Vagina (tissue), 2 donors: ENCODE measurements at regions not wholly inside any gene's neighbourhood (a gene's known extent, or its start where the extent isn't known, plus 50 kb on each side); places are given as distances from the start of the nearest gene placed in this dataset.

Experiments
- DNase-seq, 2 donors: peaks; one replicate each; pipeline ENCODE4 v3.0.0-alpha.2; 2017; ENCODE audit errors: extremely low spot score in 2 of 2
- H3K27ac ChIP-seq: fragments of 200-600 bp; sonication (generic); one replicate; pipeline ENCODE4 v1.5.1; 2019
- H3K27me3 ChIP-seq: fragments of 200-600 bp; sonication (generic); one replicate; pipeline ENCODE4 v1.5.1; 2019
- H3K36me3 ChIP-seq, 2 donors: fragments of 200-600 bp; sonication (generic); one replicate each; pipeline ENCODE4 v1.5.1; 2017 to 2019
- H3K4me1 ChIP-seq: fragments of 200-600 bp; sonication (generic); one replicate; pipeline ENCODE4 v1.5.1; 2019
- H3K4me3 ChIP-seq, 2 donors: fragments of 200-600 bp; sonication (generic); 1 replicate in 1 of 2; 2 replicates in 1 of 2; pipeline ENCODE4 v1.5.1; 2016 to 2019
- H3K9me3 ChIP-seq: fragments of 200-600 bp; sonication (generic); one replicate; pipeline ENCODE4 v1.5.1; 2019
- POLR2A ChIP-seq, 2 donors: fragments of 450-650 bp; IDR thresholded peaks; one replicate each; pipeline ENCODE4 v1.6.1; 2017; ENCODE audit warnings: antibody characterized with exemption in 2 of 2, mild to moderate bottlenecking in 2 of 2, moderate library complexity in 2 of 2
- POLR2AphosphoS5 ChIP-seq, 2 donors: sonication (generic); formaldehyde crosslinking; IDR thresholded peaks; one replicate each; pipeline ENCODE4 v1.9.0; 2017; ENCODE audit warnings: antibody characterized with exemption in 2 of 2, mild to moderate bottlenecking in 2 of 2, low read depth in 1 of 2; ENCODE audit not compliant: insufficient read depth in 1 of 2
- intact Hi-C: fragments of 100-400 bp; cut with DNase I; formaldehyde crosslinking; loops from one replicate; pipeline ENCODE4 v1.15.1; 2023
- TF ChIP-seq, protein P1 (sequence below), 3 experiments: fragments of 450-650 bp in 2 of 3; fragments of 200-600 bp in 1 of 3; sonication (generic) in 1 of 3; IDR thresholded peaks; one replicate each; pipeline ENCODE4 v1.5.1; 2017 to 2019; ENCODE audit warnings: antibody characterized with exemption in 3 of 3, mild to moderate bottlenecking in 2 of 3, moderate library complexity in 2 of 3

- no peaks in the 10 kb centered on the region for H3K9me3 ChIP-seq
- H3K4me3 ChIP-seq: no peak overlapping the region
- intact Hi-C loops: loop anchor here (5.0 kb wide), 2 partner anchors 155 to 390 kb away; no protein-coding TSS in a partner anchor
- DNase-seq: no peak
- peaks cover 27% of the 10 kb centered on the region for H3K4me1 ChIP-seq
- H3K27me3 ChIP-seq: no peaks in the 10 kb centered on the region
- no peak for TF ChIP-seq POLR2A (IDR thresholded peaks at IDR 0.05)
- peak; percentile 19 to 66 for TF ChIP-seq POLR2AphosphoS5 (IDR thresholded peaks at IDR 0.05; ENCODE audit: insufficient read depth in 1 of 2, low read depth in 1 of 2)
- TF ChIP-seq, protein P1, sequence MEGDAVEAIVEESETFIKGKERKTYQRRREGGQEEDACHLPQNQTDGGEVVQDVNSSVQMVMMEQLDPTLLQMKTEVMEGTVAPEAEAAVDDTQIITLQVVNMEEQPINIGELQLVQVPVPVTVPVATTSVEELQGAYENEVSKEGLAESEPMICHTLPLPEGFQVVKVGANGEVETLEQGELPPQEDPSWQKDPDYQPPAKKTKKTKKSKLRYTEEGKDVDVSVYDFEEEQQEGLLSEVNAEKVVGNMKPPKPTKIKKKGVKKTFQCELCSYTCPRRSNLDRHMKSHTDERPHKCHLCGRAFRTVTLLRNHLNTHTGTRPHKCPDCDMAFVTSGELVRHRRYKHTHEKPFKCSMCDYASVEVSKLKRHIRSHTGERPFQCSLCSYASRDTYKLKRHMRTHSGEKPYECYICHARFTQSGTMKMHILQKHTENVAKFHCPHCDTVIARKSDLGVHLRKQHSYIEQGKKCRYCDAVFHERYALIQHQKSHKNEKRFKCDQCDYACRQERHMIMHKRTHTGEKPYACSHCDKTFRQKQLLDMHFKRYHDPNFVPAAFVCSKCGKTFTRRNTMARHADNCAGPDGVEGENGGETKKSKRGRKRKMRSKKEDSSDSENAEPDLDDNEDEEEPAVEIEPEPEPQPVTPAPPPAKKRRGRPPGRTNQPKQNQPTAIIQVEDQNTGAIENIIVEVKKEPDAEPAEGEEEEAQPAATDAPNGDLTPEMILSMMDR (IDR thresholded peaks at IDR 0.05): peak in 2 of 3 experiments; percentile 6 to 61
- H3K27ac ChIP-seq: peak overlapping the region; percentile 78
- H3K36me3 ChIP-seq: no peaks in the 10 kb centered on the region
Measured at GRCh38 chr9:91036826-91037510, 235.3 kb downstream of the SYK start.

DNA sequence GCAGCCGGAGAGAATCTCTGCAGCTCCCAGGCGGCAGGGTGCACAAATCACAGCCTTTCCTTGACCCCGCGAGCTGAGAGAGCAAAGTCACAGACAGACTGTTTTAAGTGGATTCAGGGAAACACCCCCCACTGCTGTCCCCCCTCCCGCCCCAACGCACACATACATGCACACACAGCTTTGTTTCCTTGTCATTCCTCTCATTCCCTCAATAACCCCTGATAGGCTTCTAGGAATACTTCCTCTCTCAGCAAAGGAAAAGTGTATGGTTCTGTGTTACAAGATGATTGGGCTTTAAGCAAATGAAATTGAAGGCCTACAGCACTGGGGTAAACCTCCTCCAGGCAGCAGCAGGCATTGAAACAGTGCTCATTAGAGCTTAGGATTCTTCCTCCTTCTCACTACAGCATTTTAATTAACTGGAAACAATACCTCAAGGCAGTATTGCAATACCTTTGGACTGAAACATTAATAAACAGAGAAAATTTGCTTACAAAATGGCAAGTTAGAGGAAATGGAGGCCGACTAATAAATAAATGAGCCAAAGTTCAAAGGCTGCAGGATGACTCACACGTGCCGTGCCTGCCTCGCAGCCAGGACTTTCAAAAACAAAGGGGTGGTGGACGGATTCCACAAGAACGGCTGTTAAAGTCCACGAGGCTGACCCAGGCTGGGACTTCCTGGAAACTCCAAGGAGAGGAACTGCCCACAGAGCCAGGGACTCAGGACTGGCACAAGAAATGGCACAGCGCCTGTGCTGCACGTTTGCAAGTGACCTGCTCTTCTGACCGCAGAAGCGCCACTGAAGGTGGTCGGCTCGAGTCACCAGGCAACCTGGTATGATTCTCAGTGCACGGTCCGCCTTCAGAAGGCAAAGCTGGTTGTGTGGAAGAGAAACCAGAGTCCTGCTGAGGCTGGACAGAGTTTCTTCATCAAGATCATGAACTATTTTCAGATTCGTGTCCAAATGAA, 236.2 kb downstream of the SYK start:
- Histone ChIP-seq H3K27me3 (no peaks in the 10 kb centered on the region), H3K4me3 (no peak overlapping the region), H3K36me3 (no peaks in the 10 kb centered on the region), H3K27ac (peak overlapping the region; percentile 78), H3K9me3 (no peaks in the 10 kb centered on the region), H3K4me1 (peaks cover 31% of the 10 kb centered on the region)
- TF ChIP-seq POLR2AphosphoS5 (IDR thresholded peaks at IDR 0.05; ENCODE audit: insufficient read depth in 1 of 2, low read depth in 1 of 2): peak; percentile 81 to 83
- TF ChIP-seq, protein P1 (IDR thresholded peaks at IDR 0.05): no peak
- DNase-seq: peak in 1 of 2 donors; percentile 96
- intact Hi-C loops: loop anchor here (5.0 kb wide), 2 partner anchors 155 to 390 kb away; no protein-coding TSS in a partner anchor

GRCh38 chr9:91038483-91039124, 237.0 kb downstream of the SYK start:
- TF ChIP-seq, protein P1 (IDR thresholded peaks at IDR 0.05): no peak
- no peak for TF ChIP-seq POLR2AphosphoS5 (IDR thresholded peaks at IDR 0.05; ENCODE audit: insufficient read depth in 1 of 2, low read depth in 1 of 2)
- TF ChIP-seq POLR2A (IDR thresholded peaks at IDR 0.05): no peak
- no peaks in the 10 kb centered on the region for H3K9me3 ChIP-seq
- H3K4me3 ChIP-seq: no peak overlapping the region
- no peaks in the 10 kb centered on the region for H3K27me3 ChIP-seq
- peak overlapping the region; percentile 78 for H3K27ac ChIP-seq
- H3K36me3 ChIP-seq: no peaks in the 10 kb centered on the region
- H3K4me1 ChIP-seq: peaks cover 38% of the 10 kb centered on the region
- intact Hi-C loops: loop anchor here (5.0 kb wide), 2 partner anchors 154 to 389 kb away; no protein-coding TSS in a partner anchor
- DNase-seq: peak in 1 of 2 donors; percentile 83

GRCh38 chr9:91039125-91039834, 237.7 kb downstream of the SYK start:
- no peaks in the 10 kb centered on the region for H3K36me3 ChIP-seq
- TF ChIP-seq POLR2A (IDR thresholded peaks at IDR 0.05) (no peak), POLR2AphosphoS5 (IDR thresholded peaks at IDR 0.05; ENCODE audit: insufficient read depth in 1 of 2, low read depth in 1 of 2) (no peak)
- TF ChIP-seq, protein P1 (IDR thresholded peaks at IDR 0.05): no peak
- H3K9me3 ChIP-seq: no peaks in the 10 kb centered on the region
- intact Hi-C loops: loop anchor here (5.0 kb wide), 2 partner anchors 153 to 388 kb away; no protein-coding TSS in a partner anchor
- no peak overlapping the region for H3K4me3 ChIP-seq
- DNase-seq: peak in 1 of 2 donors; percentile 74
- peak overlapping the region; percentile 78 for H3K27ac ChIP-seq
- no peaks in the 10 kb centered on the region for H3K27me3 ChIP-seq
- peaks cover 41% of the 10 kb centered on the region for H3K4me1 ChIP-seq
